Body of pancreas (tissue), 4 donors: ENCODE measurements at regions not wholly inside any gene's neighbourhood (a gene's known extent, or its start where the extent isn't known, plus 50 kb on each side); places are given as distances from the start of the nearest gene placed in this dataset.

Experiments
- ATAC-seq: fragments of 150-250 bp; one replicate; pipeline ENCODE4 v1.9.1; 2016
- DNase-seq, 4 donors: peaks; one replicate each; pipeline ENCODE4 v3.0.0-alpha.2; 2019
- H3K27ac ChIP-seq, 4 donors: fragments of 200-600 bp; sonication (generic); 1 replicate in 3 of 4; 2 replicates in 1 of 4; pipeline versions ENCODE4 v1.5.1 to v1.6.1; 2016 to 2019; ENCODE audit warnings: mild to moderate bottlenecking in 1 of 4, mixed read lengths in 1 of 4, moderate library complexity in 1 of 4
- H3K27me3 ChIP-seq, 2 donors: fragments of 200-600 bp; sonication (generic); one replicate each; pipeline ENCODE4 v1.6.0; 2016; ENCODE audit warnings: mild to moderate bottlenecking in 1 of 2
- H3K36me3 ChIP-seq, 2 donors: fragments of 200-600 bp; sonication (generic); replicated peaks in 1 of 2; 2 replicates each; pipeline ENCODE4 v1.5.1; 2016; ENCODE audit warnings: low read depth in 2 of 2; ENCODE audit not compliant: insufficient read depth in 1 of 2
- H3K4me1 ChIP-seq: fragments of 200-600 bp; sonication (generic); one replicate; pipeline ENCODE4 v1.6.0; 2016
- H3K4me3 ChIP-seq, 2 donors: fragments of 200-600 bp; sonication (generic); 1 replicate in 1 of 2; 2 replicates in 1 of 2; pipeline ENCODE4 v1.5.1; 2016 to 2019
- H3K9me3 ChIP-seq, 3 donors: fragments of 200-600 bp; sonication (generic); 1 replicate in 2 of 3; 2 replicates in 1 of 3; pipeline ENCODE4 v1.5.1; 2016
- CTCF ChIP-seq, 7 experiments: fragments of 450-650 bp in 4 of 7; fragments of 200-600 bp in 3 of 7; sonication (generic) in 3 of 7; IDR thresholded peaks; one replicate each; pipeline ENCODE4 v1.5.1; 2016 to 2019; ENCODE audit warnings: antibody characterized with exemption in 7 of 7
- POLR2A ChIP-seq, 3 donors: fragments of 450-650 bp; IDR thresholded peaks; one replicate each; pipeline ENCODE4 v1.6.1; 2016; ENCODE audit warnings: antibody characterized with exemption in 3 of 3, mild to moderate bottlenecking in 2 of 3
- WGBS, 2 donors: methylation state at CpG; one replicate each; pipeline ENCODE4 v1.1.5; 2017; 5-methylcytosine and 5-hydroxymethylcytosine counted together
- intact Hi-C: fragments of 100-400 bp; cut with DNase I; formaldehyde crosslinking; loops from one replicate; pipeline ENCODE4 v1.15.1; 2023

- intact Hi-C loops: no loop called here
- Histone ChIP-seq H3K4me3 (no peak overlapping the region), H3K36me3 (no peaks in the 10 kb centered on the region), H3K4me1 (peaks cover 7% of the 10 kb centered on the region), H3K9me3 (no peaks in the 10 kb centered on the region), H3K27me3 (no peaks in the 10 kb centered on the region), H3K27ac (no peak overlapping the region)
- DNase-seq (peak in 1 of 4 donors; percentile 8), ATAC-seq (no peak)
- TF ChIP-seq CTCF (IDR thresholded peaks at IDR 0.05): no peak
- TF ChIP-seq POLR2A (IDR thresholded peaks at IDR 0.05): no peak
- 79 to 83% methylated on average over 1 of the region's 1 CpG for WGBS, 2 donors
Observed at GRCh38 chr10:46231087-46231486, 55.7 kb upstream of the ANTXRL start.

GRCh38 chr10:46232084-46232483 is 54.7 kb upstream of the ANTXRL start:
- Histone ChIP-seq H3K27ac (no peak overlapping the region), H3K27me3 (no peaks in the 10 kb centered on the region), H3K4me3 (no peak overlapping the region), H3K9me3 (no peaks in the 10 kb centered on the region), H3K36me3 (no peaks in the 10 kb centered on the region), H3K4me1 (peaks cover 7% of the 10 kb centered on the region)
- intact Hi-C loops: no loop called here
- ATAC-seq (no peak), DNase-seq (no peak)
- TF ChIP-seq POLR2A (IDR thresholded peaks at IDR 0.05): no peak
- no peak for TF ChIP-seq CTCF (IDR thresholded peaks at IDR 0.05)
- WGBS, 2 donors: 81 to 88% methylated on average over 2 of the region's 2 CpGs

- ATAC-seq: no peak
Observed at GRCh38 chr10:46232666-46233065, 54.1 kb upstream of the ANTXRL start.

GRCh38 chr10:46233181-46233580 is 53.6 kb upstream of the ANTXRL start:
- H3K36me3 ChIP-seq: no peaks in the 10 kb centered on the region
- DNase-seq (no peak), ATAC-seq (no peak)
- no peak overlapping the region for H3K27ac ChIP-seq
- H3K9me3 ChIP-seq: no peaks in the 10 kb centered on the region
- intact Hi-C loops: no loop called here
- H3K4me1 ChIP-seq: peaks cover 7% of the 10 kb centered on the region
- 61 to 77% methylated on average over 3 of the region's 3 CpGs for WGBS, 2 donors
- TF ChIP-seq CTCF (IDR thresholded peaks at IDR 0.05) (no peak), POLR2A (IDR thresholded peaks at IDR 0.05) (no peak)
- no peak overlapping the region for H3K4me3 ChIP-seq
- H3K27me3 ChIP-seq: no peaks in the 10 kb centered on the region

More at GRCh38 chr10:46232666-46233065, 54.1 kb upstream of the ANTXRL start:
- TF ChIP-seq POLR2A (IDR thresholded peaks at IDR 0.05) (no peak), CTCF (IDR thresholded peaks at IDR 0.05) (no peak)
- Histone ChIP-seq H3K4me1 (peaks cover 7% of the 10 kb centered on the region), H3K9me3 (no peaks in the 10 kb centered on the region), H3K27me3 (no peaks in the 10 kb centered on the region), H3K4me3 (no peak overlapping the region), H3K27ac (no peak overlapping the region), H3K36me3 (no peaks in the 10 kb centered on the region)
- 76 to 87% methylated on average over 9 of the region's 9 CpGs for WGBS, 2 donors
- intact Hi-C loops: no loop called here
- no peak for DNase-seq

GRCh38 chr10:46234026-46234425 is 52.8 kb upstream of the ANTXRL start:
- Histone ChIP-seq H3K4me1 (peaks cover 3% of the 10 kb centered on the region), H3K27me3 (no peaks in the 10 kb centered on the region), H3K36me3 (no peaks in the 10 kb centered on the region), H3K4me3 (no peak overlapping the region), H3K27ac (no peak overlapping the region), H3K9me3 (no peaks in the 10 kb centered on the region)
- DNase-seq (no peak), ATAC-seq (no peak)
- no peak for TF ChIP-seq POLR2A (IDR thresholded peaks at IDR 0.05)
- TF ChIP-seq CTCF (IDR thresholded peaks at IDR 0.05): no peak
- WGBS, 2 donors: 61 to 69% methylated on average over 3 of the region's 3 CpGs
- intact Hi-C loops: no loop called here
